Stomach (tissue), 4 donors: ENCODE measurements at regions not wholly inside any gene's neighbourhood (a gene's known extent, or its start where the extent isn't known, plus 50 kb on each side); places are given as distances from the start of the nearest gene placed in this dataset.

Experiments used
- EP300 ChIP-seq: sonication (generic); formaldehyde crosslinking; IDR thresholded peaks from one replicate; pipeline ENCODE4 v1.6.1; 2017; ENCODE audit warnings: antibody characterized with exemption
- POLR2A ChIP-seq, 4 donors: fragments of 450-650 bp; IDR thresholded peaks; one replicate each; pipeline ENCODE4 v1.6.1; 2016; ENCODE audit warnings: antibody characterized with exemption in 4 of 4, control low read depth in 2 of 4, mild to moderate bottlenecking in 1 of 4, moderate library complexity in 1 of 4
- POLR2AphosphoS5 ChIP-seq, 3 donors: sonication (generic); formaldehyde crosslinking; IDR thresholded peaks; one replicate each; pipeline ENCODE4 v1.6.1; 2016; ENCODE audit warnings: antibody characterized with exemption in 3 of 3
- TF ChIP-seq, protein P1 (sequence below), 7 experiments: fragments of 450-650 bp in 4 of 7; fragments of 200-600 bp in 3 of 7; sonication (generic) in 3 of 7; IDR thresholded peaks; one replicate each; pipeline ENCODE4 v1.5.1; 2016 to 2019; ENCODE audit warnings: antibody characterized with exemption in 7 of 7, control low read depth in 2 of 7, mild to moderate bottlenecking in 1 of 7

DNA sequence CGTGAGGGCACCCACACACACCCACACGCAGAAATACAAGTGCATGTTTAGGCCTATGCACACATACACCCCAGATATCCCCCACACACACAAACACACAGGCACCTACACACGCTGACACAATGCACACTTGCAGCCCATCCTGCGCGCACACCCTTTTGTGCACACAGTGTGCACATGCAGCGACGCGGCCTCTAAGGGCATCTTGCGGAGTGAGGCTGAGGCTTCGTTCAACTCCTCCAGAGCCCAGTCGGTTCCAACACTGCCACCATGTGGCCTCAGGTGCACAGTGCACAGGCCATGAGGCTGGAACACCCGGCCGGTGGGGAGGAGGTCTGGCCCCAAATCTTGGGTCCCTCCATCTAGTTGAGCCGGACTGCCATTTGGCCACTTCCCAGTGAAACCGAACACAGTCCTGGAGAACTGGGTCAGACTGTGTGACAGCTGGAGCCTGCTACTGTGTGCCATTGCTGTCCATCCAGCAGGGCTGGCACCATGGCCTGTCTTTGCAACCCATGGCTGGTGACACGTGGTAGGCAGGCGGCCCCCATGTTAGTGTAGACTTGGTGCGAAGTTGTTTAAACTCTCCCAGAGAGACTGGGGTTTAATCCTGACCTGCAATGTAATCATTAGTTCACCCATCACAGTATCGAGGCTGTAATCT, 97.7 kb upstream of the MVB12B start:
- TF ChIP-seq, protein P1, sequence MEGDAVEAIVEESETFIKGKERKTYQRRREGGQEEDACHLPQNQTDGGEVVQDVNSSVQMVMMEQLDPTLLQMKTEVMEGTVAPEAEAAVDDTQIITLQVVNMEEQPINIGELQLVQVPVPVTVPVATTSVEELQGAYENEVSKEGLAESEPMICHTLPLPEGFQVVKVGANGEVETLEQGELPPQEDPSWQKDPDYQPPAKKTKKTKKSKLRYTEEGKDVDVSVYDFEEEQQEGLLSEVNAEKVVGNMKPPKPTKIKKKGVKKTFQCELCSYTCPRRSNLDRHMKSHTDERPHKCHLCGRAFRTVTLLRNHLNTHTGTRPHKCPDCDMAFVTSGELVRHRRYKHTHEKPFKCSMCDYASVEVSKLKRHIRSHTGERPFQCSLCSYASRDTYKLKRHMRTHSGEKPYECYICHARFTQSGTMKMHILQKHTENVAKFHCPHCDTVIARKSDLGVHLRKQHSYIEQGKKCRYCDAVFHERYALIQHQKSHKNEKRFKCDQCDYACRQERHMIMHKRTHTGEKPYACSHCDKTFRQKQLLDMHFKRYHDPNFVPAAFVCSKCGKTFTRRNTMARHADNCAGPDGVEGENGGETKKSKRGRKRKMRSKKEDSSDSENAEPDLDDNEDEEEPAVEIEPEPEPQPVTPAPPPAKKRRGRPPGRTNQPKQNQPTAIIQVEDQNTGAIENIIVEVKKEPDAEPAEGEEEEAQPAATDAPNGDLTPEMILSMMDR (IDR thresholded peaks at IDR 0.05) = peak in 5 of 7 experiments; percentile 81 to 97 (median 88)
- TF ChIP-seq POLR2A (IDR thresholded peaks at IDR 0.05) (no peak), POLR2AphosphoS5 (IDR thresholded peaks at IDR 0.05) (peak in 1 of 3 donors; percentile 17), EP300 (no peak)
